IPS DF 4.7 (cell line): ENCODE measurements at regions not wholly inside any gene's neighbourhood (a gene's known extent, or its start where the extent isn't known, plus 50 kb on each side); places are given as distances from the start of the nearest gene placed in this dataset.
A peak's percentile ranks its signal among the peaks of the same experiment; 100 is the strongest.
"Not testable (repeated sequence)": the region's sequence is repeated elsewhere in the genome, so short reads cannot be mapped to it uniquely, and the experiment has no call there.

ENCODE experiments used
- DNase-seq: peaks from one replicate; pipeline ENCODE4 v3.0.0-alpha.2; 2013; ENCODE audit warnings: low spot score; ENCODE audit errors: extremely low read depth

DNA sequence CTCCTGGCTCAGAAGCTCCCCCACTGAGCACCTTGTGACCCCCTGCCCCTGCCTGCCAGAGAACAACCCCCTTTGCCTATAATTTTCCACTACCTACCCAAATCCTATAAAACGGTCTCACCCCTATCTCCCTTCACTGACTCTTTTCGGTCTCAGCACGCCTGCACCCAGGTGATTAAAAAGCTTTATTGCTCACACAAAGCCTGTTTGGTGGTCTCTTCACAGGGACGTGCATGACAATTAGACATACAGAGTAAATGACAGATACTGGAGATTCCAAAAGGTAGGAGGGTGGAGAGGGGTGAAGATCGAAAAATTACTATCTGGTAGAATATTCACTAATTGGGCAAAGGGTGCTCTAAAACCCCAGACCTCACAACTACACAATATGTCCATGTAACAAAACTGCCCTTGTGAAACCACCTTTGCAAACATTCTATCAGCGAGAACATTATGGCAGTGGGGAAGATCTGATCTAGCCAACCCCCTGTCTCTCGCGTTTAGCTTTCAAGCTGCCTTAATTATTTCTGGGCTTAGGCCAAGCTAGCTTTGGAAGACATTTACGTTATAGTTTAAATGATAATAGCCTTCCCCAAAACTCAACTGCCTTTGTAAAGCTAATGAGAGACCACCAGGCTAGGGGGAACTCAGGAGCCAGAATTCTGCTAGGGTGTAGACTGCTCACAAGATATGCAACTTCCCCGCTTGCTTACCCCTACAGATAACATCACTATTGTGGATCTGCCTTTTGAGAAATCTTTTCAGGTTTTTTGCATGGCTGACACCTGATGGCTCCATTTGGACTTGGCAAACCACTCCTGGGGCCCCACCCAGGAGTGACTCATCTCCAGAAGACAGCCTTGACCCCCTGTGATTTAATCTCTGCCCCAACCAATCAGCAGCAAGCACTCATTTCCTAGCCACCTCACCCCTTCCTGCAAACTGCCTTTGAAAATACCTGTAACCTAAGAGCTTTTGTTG lies 1534.0 kb upstream of the SPRY2 start:
- peak; percentile 81 for DNase-seq

DNA sequence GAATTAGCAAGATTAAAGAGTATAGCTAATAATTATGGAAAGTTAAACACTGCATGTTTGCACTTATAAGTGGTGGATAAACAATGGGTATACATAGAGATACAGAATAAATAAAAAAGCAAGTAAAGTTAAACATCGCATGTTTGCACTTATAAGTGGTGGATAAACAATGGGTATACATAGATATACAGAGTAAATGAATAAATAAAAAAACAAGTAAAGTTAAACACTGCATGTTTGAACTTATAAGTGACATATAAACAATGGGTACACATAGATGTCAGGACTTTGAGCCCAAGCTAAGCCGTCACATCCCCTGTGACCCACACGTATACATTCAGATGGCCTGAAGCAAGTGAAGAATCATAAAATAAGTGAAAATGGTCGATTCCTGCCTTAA lies 1533.3 kb upstream of the SPRY2 start:
- DNase-seq = no peak

DNA sequence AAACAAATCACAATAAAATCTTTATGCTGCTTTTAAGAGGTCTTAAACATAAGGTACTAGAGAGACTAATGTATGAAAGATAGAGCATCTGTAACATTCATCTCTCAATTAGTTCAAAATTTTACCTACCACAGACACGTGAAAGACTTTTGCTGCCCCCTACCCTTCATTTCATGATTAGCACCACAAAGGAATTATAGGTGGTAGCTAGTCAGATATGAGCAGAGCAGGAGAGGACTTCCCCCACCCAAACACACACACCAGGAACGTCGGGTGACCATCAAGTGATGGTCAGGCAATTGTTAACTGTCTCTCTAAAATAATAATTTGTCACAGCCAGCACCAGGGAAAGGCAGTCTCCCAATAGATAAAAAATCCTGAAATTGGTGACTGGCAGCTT lies 1531.7 kb upstream of the SPRY2 start:
- DNase-seq = no peak

DNA sequence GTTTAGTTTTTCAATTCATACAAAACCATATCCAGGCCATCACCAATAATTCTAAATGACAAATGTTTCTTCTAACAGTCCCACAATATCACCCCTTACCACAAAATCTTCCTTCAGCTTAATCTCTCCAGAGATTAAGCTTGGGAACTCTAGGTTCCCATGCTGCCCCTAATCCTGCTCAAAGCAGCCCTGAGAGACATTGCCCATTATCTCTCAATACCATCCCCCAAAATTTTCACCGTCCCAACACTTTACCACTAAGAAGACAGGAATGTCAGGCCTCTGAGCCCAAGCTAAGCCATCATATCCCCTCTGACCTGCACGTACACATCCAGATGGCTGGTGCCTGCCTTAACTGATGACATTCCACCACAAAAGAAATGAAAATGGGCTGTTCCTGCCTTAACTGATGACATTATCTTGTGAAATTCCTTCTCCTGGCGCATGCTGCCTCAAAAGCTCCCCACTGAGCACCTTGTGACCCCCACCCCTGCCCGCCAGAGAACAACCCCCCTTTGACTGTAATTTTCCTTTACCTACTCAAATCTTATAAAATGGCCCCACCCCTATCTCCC lies 1530.9 kb upstream of the SPRY2 start:
- DNase-seq = not testable (repeated sequence)

DNA sequence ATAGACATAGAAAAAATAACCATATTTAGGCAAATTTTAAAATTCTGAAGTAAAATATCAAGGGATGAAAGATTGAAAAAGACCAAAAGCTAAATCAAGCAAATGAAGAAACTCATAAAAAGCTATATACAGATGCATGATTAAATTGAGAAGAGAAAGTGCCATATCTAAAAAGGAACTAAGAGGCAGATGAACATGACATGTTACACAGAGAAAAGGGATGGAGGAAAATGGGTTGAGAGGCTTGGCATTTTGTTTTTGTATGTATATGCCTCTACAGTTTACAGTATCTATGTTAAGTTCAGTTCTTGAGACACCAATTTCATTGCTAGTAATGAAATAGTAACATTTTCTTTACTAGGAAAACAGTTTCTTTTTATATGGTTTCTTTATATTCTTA lies 1507.4 kb upstream of the SPRY2 start:
- DNase-seq = no peak

DNA sequence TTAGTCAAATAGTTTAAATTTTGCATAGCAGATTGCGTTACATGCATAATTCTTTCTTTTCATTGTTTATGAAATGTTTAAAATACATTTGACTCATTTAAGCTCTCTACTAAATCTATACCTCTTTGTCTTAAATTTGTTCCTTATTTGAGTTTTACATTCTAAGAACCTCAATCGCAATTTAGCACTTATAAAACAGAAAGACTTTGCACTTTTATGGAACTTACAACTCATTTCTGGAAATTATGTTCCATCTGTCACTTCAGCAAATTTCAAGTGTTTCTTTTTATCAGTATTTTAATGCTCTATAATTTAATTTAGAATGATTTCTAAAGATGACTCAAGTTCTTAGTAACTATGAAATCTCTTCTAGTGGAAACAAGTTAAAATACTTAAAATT lies 1505.8 kb upstream of the SPRY2 start:
- no peak for DNase-seq

DNA sequence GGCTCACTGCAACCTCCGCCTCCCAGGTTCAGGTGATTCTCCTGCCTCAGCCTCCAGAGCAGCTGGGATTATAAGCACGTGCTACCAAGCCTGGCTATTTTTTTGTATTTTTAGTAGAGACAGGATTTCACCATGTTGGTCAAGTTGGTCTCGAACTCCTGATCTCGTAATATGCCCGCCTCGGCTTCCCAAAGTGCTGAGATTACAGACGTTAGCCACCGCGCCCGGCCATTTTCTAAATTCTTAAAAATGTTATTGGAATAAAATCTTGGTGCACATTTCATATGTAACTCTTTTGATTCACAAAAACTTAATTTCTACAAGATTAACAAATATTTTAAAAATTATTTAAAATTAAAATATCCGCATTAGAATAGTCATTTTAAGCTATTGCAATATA lies 1480.3 kb upstream of the SPRY2 start:
- DNase-seq = no peak

DNA sequence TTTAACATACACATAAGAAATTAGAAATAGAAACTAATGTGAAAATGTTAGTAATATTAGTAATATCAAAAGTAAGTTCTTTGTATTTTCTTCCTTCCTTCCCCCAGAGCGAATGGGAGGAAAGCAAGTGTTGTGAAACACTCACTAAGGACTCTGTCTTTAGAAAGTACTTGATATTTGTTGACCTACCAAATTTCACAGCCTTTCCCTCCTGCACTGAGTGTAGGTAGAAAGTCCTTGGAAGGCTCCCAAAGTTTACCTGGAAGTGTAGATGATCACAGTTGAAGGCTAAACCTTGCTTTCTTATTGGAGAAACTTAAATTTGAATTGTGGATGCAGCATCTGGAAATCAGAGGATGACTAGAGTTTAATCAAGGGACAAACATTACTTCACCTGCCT lies 1459.5 kb upstream of the SPRY2 start:
- no peak for DNase-seq

DNA sequence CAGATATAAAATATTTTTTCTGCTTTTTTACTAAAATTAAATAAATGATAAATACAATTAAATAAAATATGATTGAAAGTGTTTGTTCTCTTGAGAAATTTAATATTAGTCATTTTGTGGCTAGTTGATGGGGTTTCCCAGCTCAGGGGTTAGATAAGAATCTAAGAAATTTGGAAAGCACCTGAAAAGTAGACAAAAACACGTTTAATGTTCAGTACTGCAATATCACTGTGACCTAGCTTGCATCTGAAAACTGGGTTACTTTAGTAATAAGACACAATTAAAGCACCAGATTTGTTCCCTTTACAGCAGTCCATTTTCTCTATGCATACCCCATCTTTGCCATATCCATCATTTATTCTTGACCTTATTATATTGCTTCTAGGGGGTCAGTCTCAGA lies 1454.8 kb upstream of the SPRY2 start:
- no peak for DNase-seq

DNA sequence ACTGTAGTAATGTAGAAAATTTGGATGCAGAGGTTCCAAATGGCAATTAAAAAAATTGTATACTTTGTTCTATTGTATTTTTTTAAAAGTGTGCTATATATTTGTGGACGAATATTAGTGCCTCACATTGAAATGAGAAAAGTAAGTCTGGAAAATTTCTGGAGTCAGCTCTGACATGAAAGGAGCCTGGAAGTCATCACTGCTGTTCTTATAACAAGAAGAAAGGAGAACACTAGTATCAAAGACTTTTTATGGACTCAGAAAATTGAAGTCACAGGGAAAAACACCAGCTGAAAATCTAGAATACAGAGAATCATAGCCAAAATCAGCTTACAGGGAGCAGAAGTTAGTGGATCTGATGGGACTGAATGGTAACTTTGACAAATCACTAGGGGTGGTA lies 1450.7 kb upstream of the SPRY2 start:
- no peak for DNase-seq

DNA sequence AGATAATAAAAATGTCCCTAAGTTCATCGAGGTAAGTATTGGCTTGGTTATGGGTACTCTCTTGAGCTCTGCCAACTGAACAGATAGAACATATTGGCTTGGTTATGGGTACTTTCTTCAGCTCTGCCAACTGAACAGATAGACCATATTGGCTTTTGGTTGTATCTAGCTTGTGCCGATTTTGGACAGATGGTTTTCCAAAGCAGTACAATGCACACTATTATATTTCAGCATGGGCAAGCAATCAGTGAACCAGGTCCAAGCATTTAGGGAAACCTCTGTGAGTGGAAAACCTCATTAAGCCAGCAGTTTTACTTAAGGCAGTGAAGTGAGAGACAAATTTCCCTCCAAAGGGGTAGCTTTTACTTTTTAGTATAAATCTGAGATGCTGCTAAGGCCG lies 1440.5 kb upstream of the SPRY2 start:
- DNase-seq = no peak

DNA sequence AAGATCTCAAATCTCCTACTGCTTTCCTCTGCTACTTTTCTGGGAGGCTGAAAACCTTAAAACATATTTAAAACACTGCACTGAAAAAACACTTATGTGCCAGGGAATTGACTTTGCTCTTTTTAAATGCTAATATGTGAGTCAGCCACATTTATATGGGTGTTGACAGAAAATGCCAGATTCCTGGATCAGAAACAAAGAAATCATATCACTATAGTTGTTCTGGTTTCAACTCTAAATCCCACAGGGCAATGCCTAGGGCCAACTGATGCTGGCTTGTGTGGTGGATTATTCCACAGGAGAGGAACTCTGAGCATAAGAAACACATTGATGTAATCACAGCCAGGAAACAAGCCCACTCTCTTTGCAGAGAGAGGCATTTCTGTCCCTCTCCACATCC lies 1439.0 kb upstream of the SPRY2 start:
- no peak for DNase-seq

DNA sequence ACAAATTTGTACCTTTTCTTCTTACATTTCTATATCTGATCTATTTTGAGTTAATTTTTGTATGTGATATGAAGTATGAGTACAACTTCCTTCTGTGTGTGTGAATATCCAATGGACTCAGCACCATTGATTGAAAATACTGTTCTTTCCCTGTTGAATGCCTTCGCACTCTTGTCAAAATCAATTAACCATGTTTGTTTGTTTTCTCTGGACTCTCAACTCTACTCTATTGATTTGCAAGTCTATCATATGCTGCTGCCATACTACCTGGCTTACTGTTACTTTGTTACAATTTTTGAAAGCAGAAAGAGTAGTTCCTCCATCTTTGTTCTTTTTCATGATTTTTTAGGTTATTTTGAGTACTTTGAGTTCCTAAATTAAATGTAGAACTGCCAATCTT lies 1437.4 kb upstream of the SPRY2 start:
- no peak for DNase-seq

DNA sequence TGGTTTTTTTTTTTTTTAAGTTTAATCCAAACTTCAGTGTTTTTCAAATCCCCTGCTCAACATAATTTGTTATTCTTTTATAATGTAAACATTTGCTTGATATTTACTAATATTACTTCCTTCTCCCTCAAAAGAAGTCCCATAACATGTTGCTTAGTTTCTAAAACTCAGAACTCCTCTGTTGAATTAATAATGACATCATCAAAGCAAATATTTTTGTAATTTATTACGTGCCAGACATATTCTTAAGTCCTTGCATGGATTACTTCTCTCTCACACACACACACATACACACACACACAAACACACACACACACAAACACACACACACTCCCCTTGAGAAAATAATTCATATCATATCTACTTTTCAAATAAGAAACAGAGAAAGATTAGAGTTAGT lies 1432.3 kb upstream of the SPRY2 start:
- no peak for DNase-seq

DNA sequence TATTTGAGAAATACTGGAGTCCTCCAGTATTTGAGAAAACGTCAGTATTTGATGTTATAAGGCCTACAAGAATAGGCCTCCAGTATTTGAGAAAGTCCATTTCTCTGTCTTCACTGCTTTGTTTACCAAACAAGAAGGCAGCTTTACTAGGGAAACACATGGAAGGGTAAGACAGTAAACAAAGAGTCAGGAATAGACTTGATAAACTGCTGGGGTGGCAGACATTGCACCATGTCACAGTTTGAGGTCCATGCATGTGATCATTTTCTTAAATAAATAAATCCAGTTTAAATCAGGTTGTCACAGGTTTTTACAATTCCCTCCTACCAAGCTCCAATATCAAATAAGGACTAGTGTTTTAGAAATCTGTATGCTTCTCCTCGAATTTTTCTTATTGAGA lies 1431.0 kb upstream of the SPRY2 start:
- DNase-seq = no peak

DNA sequence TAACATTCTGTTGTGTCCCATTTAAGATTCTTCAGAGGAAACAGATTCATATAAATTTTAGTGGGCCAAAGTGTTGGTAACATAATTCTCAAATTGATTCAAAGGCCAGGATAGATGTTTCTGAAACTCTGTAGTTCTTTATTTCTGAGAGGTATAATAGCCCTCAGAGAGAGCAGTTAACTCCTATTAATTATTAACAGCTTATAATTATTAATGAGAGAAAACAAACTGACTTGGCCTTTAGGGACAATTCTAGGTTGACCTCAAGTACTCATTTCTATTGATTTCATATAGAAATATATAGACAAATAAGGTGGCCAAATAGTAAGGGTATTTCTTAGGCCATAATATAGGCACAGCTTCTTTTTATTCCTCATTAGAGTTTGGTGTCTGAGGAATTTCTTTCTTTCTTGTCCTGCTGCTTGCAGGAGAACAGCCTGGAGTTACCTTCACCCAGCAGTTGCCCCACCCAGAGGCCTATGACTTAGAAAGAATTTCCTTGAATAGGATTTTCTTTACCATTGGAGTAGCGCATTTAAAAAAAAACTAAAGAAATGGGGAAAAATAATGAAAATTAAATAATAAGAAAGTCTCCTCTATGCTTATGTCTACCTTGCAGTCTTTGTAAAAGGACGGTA lies 1430.1 kb upstream of the SPRY2 start:
- DNase-seq = no peak

DNA sequence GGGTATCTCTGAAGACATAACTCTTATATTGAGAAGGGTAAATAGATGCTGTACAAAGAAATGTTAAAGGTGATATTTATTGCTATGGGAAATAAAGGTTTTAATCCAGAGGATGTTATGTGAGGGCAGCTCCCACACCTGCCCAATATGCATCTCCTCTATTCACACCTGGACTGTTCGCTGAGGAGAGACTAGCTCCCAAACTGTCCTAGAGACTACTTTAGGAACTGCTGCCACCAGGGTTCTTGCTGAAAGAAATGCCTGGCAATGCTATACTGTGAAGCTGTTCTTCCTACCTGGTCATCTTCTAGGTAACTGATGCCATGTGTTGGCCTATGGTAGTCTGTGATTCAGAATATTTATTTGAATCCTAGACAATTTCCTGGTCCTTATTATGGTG lies 1421.5 kb upstream of the SPRY2 start:
- no peak for DNase-seq

DNA sequence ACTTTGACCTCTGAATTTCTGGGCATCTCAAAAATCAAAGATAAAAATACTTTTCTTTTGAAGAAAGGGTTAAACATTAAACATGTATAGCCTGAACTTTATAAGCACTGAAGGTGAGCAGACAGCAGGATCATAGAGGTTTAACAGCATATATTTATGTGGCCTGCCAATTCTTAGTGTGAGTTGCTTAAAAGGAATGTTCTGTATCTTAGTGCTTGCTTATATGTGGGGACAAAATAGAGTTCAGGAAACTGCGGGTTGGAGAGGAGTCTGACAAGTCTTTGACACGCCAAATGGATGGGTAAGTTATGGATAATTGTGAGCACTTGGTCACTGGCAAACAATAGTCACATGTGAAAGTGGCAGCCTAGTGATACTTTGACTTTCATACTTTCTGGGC lies 1419.4 kb upstream of the SPRY2 start:
- no peak for DNase-seq

DNA sequence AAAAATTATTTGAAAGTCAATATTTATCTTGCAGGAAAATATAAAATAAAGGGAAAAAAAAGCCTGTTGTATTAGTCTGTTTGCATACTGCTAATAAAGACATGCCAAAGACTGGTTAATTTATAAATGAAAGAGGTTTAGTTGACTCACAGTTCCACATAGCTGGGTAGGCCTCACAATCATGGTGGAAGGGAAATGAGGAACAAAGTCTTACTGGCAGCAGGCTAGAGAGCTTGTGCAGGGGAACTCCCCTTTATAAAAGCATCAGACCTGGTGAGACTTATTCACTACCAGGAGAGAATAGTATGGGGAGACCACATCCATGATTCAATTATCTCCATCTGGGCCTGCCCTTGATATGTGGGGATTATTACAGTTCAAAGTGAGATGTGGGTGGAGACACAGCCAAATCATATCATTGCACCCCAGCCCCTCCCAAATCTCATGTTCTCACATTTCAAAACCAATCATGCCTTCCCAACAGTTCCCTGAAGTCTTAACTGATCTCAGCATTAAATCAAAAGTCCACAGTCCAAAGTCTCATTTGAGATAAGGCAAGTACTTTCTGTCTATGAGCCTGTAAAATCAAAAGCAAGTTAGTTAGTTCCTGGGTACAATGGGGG lies 1416.5 kb upstream of the SPRY2 start:
- DNase-seq = no peak

DNA sequence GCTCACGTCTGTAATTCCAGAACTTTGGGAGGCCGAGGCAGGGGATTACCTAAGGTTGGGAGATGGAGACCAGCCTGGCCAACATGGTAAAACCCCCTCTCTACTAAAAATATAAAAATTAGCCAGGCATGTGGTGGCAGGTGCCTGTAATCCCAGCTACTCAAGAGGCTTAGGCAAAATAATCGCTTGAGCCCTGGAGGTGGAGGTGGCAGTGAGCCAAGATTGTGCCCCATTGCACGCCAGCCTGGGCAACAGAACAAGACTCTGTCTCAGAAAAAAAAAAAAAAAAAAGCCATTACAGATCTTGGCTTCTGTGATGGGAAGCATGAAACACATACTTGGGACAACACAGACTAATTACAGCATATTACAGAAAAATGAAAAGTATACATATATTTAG lies 1404.5 kb upstream of the SPRY2 start:
- DNase-seq = no peak

DNA sequence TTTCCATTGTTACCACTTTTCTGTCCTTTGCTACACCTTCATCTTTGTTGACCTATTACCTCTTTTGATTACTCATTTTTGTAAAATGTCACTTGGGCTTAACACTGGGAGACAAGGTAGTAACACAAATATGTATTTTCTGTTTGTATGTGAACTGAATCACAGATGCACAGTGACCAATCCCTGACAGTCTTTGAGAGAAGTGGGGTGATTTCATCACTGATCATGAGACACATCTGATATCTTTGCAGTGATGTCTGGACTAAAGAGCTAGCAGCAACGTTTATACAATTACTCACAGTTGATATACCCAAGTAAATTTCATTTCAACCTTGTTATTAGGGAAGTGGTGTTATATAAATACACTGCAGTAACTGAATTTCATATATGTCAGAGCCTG lies 1397.4 kb upstream of the SPRY2 start:
- no peak for DNase-seq

DNA sequence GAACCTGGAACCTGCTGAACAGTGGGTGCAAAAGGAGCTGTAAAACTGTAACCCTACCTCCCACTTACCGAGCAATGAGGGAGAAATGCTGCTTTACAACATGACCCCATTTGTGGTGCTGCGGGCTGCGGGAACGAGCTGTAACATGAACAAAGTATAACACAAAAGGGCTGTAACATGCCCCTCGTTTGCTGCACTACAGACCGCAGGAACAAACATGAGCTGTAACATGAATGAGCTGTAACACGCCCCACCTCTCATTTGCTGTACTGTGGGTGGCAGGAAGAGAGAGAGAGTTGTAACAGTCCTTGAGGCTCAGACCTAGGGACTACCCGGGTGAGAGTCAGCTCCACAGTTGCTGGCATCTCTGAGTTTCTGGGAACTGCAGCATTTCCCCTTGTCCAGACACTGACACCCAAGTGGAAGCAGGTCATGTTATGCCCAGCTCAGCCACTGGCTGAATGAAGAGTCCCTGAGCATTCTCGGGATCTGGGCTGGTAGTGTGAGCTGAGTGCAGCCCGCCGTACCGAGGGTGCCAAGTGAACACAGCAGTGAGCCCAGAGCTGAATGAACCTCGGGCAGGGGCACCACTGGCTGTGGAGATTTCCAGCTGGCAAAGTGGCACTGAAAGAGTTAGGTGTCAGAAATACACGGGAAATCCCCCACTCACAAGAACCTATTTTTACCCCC lies 1385.3 kb upstream of the SPRY2 start:
- DNase-seq = no peak
